ENCODE measurements at regions not wholly inside any gene's neighbourhood (a gene's known extent, or its start where the extent isn't known, plus 50 kb on each side); places are given as distances from the start of the nearest gene placed in this dataset.

GRCh38 chr2:120995656-120996190, 260.1 kb downstream of the GLI2 start:
- TF ChIP-seq CTCF (IDR thresholded peaks at IDR 0.05) (no peak), EP300 (IDR thresholded peaks at IDR 0.05) (no peak)
